ENCODE measurements at regions not wholly inside any gene's neighbourhood (a gene's known extent, or its start where the extent isn't known, plus 50 kb on each side); places are given as distances from the start of the nearest gene placed in this dataset.
"Not testable (repeated sequence)": the region's sequence is repeated elsewhere in the genome, so short reads cannot be mapped to it uniquely, and the experiment has no call there.

- not testable (repeated sequence) for H3K36me3 ChIP-seq (ENCODE audit: insufficient read depth, low read length); H3K4me3 ChIP-seq (ENCODE audit: low read length); H3K27me3 ChIP-seq (ENCODE audit: insufficient read depth, low read length); H3K4me1 ChIP-seq (ENCODE audit: insufficient read depth, low read length); H3K9me3 ChIP-seq (ENCODE audit: low read length); H2AFZ ChIP-seq (ENCODE audit: low read depth, low read length)
Observed at GRCh38 chr4:125651707-125652357, 337.1 kb downstream of the FAT4 start.

- no peaks in the 10 kb centered on the region for H3K4me1 ChIP-seq (ENCODE audit: insufficient read depth, low read length)
- no peaks in the 10 kb centered on the region for H3K36me3 ChIP-seq (ENCODE audit: insufficient read depth, low read length)
- H3K4me3 ChIP-seq (ENCODE audit: low read length), result no peak overlapping the region
- no peaks in the 10 kb centered on the region for H3K9me3 ChIP-seq (ENCODE audit: low read length)
- H2AFZ ChIP-seq (ENCODE audit: low read depth, low read length), result no peak overlapping the region
- H3K27me3 ChIP-seq (ENCODE audit: insufficient read depth, low read length), result no peaks in the 10 kb centered on the region
Observed at GRCh38 chr4:125658773-125659172, 344.0 kb downstream of the FAT4 start.

- H2AFZ ChIP-seq (ENCODE audit: low read depth, low read length), result no peak overlapping the region
- H3K4me1 ChIP-seq (ENCODE audit: insufficient read depth, low read length), result no peaks in the 10 kb centered on the region
- H3K4me3 ChIP-seq (ENCODE audit: low read length), result no peak overlapping the region
- H3K36me3 ChIP-seq (ENCODE audit: insufficient read depth, low read length), result no peaks in the 10 kb centered on the region
- no peaks in the 10 kb centered on the region for H3K9me3 ChIP-seq (ENCODE audit: low read length)
- no peaks in the 10 kb centered on the region for H3K27me3 ChIP-seq (ENCODE audit: insufficient read depth, low read length)
Observed at GRCh38 chr4:125663896-125664767, 349.4 kb downstream of the FAT4 start.

GRCh38 chr4:125666635-125667034 is 351.9 kb downstream of the FAT4 start:
- no peaks in the 10 kb centered on the region for H3K4me1 ChIP-seq (ENCODE audit: insufficient read depth, low read length)
- H2AFZ ChIP-seq (ENCODE audit: low read depth, low read length), result no peak overlapping the region

GRCh38 chr4:125676156-125676555 is 361.4 kb downstream of the FAT4 start:
- H3K9me3 ChIP-seq (ENCODE audit: low read length), result peaks cover 6% of the 10 kb centered on the region

More at GRCh38 chr4:125666635-125667034, 351.9 kb downstream of the FAT4 start:
- Histone ChIP-seq H3K27me3 (ENCODE audit: insufficient read depth, low read length) (no peaks in the 10 kb centered on the region), H3K4me3 (ENCODE audit: low read length) (no peak overlapping the region), H3K9me3 (ENCODE audit: low read length) (no peaks in the 10 kb centered on the region), H3K36me3 (ENCODE audit: insufficient read depth, low read length) (no peaks in the 10 kb centered on the region)

GRCh38 chr4:125676583-125676982 is 361.8 kb downstream of the FAT4 start:
- Histone ChIP-seq H3K27me3 (ENCODE audit: insufficient read depth, low read length) (no peaks in the 10 kb centered on the region), H3K4me1 (ENCODE audit: insufficient read depth, low read length) (no peaks in the 10 kb centered on the region), H3K4me3 (ENCODE audit: low read length) (no peak overlapping the region), H3K9me3 (ENCODE audit: low read length) (peaks cover 6% of the 10 kb centered on the region), H2AFZ (ENCODE audit: low read depth, low read length) (no peak overlapping the region), H3K36me3 (ENCODE audit: insufficient read depth, low read length) (no peaks in the 10 kb centered on the region)

More at GRCh38 chr4:125676156-125676555, 361.4 kb downstream of the FAT4 start:
- Histone ChIP-seq H3K36me3 (ENCODE audit: insufficient read depth, low read length) (no peaks in the 10 kb centered on the region), H3K27me3 (ENCODE audit: insufficient read depth, low read length) (no peaks in the 10 kb centered on the region), H2AFZ (ENCODE audit: low read depth, low read length) (no peak overlapping the region), H3K4me3 (ENCODE audit: low read length) (no peak overlapping the region), H3K4me1 (ENCODE audit: insufficient read depth, low read length) (no peaks in the 10 kb centered on the region)

GRCh38 chr4:125677665-125678307 is 363.0 kb downstream of the FAT4 start:
- H3K4me1 ChIP-seq (ENCODE audit: insufficient read depth, low read length), result no peaks in the 10 kb centered on the region
- peaks cover 6% of the 10 kb centered on the region for H3K9me3 ChIP-seq (ENCODE audit: low read length)
- no peaks in the 10 kb centered on the region for H3K36me3 ChIP-seq (ENCODE audit: insufficient read depth, low read length)
- no peak overlapping the region for H3K4me3 ChIP-seq (ENCODE audit: low read length)
- H2AFZ ChIP-seq (ENCODE audit: low read depth, low read length), result no peak overlapping the region
- H3K27me3 ChIP-seq (ENCODE audit: insufficient read depth, low read length), result no peaks in the 10 kb centered on the region

GRCh38 chr4:125679989-125680388 is 365.2 kb downstream of the FAT4 start:
- Histone ChIP-seq H3K4me3 (ENCODE audit: low read length) (no peak overlapping the region), H3K9me3 (ENCODE audit: low read length) (peaks cover 6% of the 10 kb centered on the region), H3K36me3 (ENCODE audit: insufficient read depth, low read length) (no peaks in the 10 kb centered on the region), H3K27me3 (ENCODE audit: insufficient read depth, low read length) (no peaks in the 10 kb centered on the region), H3K4me1 (ENCODE audit: insufficient read depth, low read length) (no peaks in the 10 kb centered on the region), H2AFZ (ENCODE audit: low read depth, low read length) (no peak overlapping the region)

- no peak overlapping the region for H3K4me3 ChIP-seq (ENCODE audit: low read length)
- H3K27me3 ChIP-seq (ENCODE audit: insufficient read depth, low read length), result no peaks in the 10 kb centered on the region
- no peaks in the 10 kb centered on the region for H3K36me3 ChIP-seq (ENCODE audit: insufficient read depth, low read length)
- no peak overlapping the region for H2AFZ ChIP-seq (ENCODE audit: low read depth, low read length)
- H3K4me1 ChIP-seq (ENCODE audit: insufficient read depth, low read length), result no peaks in the 10 kb centered on the region
- H3K9me3 ChIP-seq (ENCODE audit: low read length), result peaks cover 4% of the 10 kb centered on the region
Observed at GRCh38 chr4:125681240-125681639, 366.5 kb downstream of the FAT4 start.

- Histone ChIP-seq H3K36me3 (ENCODE audit: insufficient read depth, low read length) (no peaks in the 10 kb centered on the region), H2AFZ (ENCODE audit: low read depth, low read length) (no peak overlapping the region), H3K27me3 (ENCODE audit: insufficient read depth, low read length) (no peaks in the 10 kb centered on the region)
Observed at GRCh38 chr4:125682730-125683129, 368.0 kb downstream of the FAT4 start.

GRCh38 chr4:125688841-125689240 is 374.1 kb downstream of the FAT4 start:
- Histone ChIP-seq H3K9me3 (ENCODE audit: low read length) (no peaks in the 10 kb centered on the region), H2AFZ (ENCODE audit: low read depth, low read length) (no peak overlapping the region), H3K27me3 (ENCODE audit: insufficient read depth, low read length) (no peaks in the 10 kb centered on the region)

More at GRCh38 chr4:125682730-125683129, 368.0 kb downstream of the FAT4 start:
- Histone ChIP-seq H3K4me3 (ENCODE audit: low read length) (no peak overlapping the region), H3K9me3 (ENCODE audit: low read length) (no peaks in the 10 kb centered on the region), H3K4me1 (ENCODE audit: insufficient read depth, low read length) (no peaks in the 10 kb centered on the region)

GRCh38 chr4:125689805-125690204 is 375.1 kb downstream of the FAT4 start:
- H3K4me1 ChIP-seq (ENCODE audit: insufficient read depth, low read length), result peaks cover 6% of the 10 kb centered on the region
- H3K36me3 ChIP-seq (ENCODE audit: insufficient read depth, low read length), result no peaks in the 10 kb centered on the region
- no peaks in the 10 kb centered on the region for H3K27me3 ChIP-seq (ENCODE audit: insufficient read depth, low read length)
- H2AFZ ChIP-seq (ENCODE audit: low read depth, low read length), result no peak overlapping the region
- H3K4me3 ChIP-seq (ENCODE audit: low read length), result no peak overlapping the region
- H3K9me3 ChIP-seq (ENCODE audit: low read length), result no peaks in the 10 kb centered on the region

More at GRCh38 chr4:125688841-125689240, 374.1 kb downstream of the FAT4 start:
- no peaks in the 10 kb centered on the region for H3K36me3 ChIP-seq (ENCODE audit: insufficient read depth, low read length)
- H3K4me1 ChIP-seq (ENCODE audit: insufficient read depth, low read length), result peaks cover 6% of the 10 kb centered on the region
- H3K4me3 ChIP-seq (ENCODE audit: low read length), result no peak overlapping the region

GRCh38 chr4:125693228-125693627 is 378.5 kb downstream of the FAT4 start:
- no peaks in the 10 kb centered on the region for H3K36me3 ChIP-seq (ENCODE audit: insufficient read depth, low read length)
- no peak overlapping the region for H2AFZ ChIP-seq (ENCODE audit: low read depth, low read length)
- no peak overlapping the region for H3K4me3 ChIP-seq (ENCODE audit: low read length)
- no peaks in the 10 kb centered on the region for H3K9me3 ChIP-seq (ENCODE audit: low read length)
- no peaks in the 10 kb centered on the region for H3K27me3 ChIP-seq (ENCODE audit: insufficient read depth, low read length)
- peaks cover 6% of the 10 kb centered on the region for H3K4me1 ChIP-seq (ENCODE audit: insufficient read depth, low read length)

Measured in neuron (in vitro differentiated cells).